ENCODE measurements at regions not wholly inside any gene's neighbourhood (a gene's known extent, or its start where the extent isn't known, plus 50 kb on each side); places are given as distances from the start of the nearest gene placed in this dataset.

- DNase-seq = no peak
Observed at GRCh38 chr13:58830841-58831240, 1199.3 kb downstream of the PCDH17 start.

- DNase-seq = no peak
Observed at GRCh38 chr13:58838615-58839014, 1207.1 kb downstream of the PCDH17 start.

- no peak for DNase-seq
Observed at GRCh38 chr13:58843071-58843470, 1211.5 kb downstream of the PCDH17 start.

GRCh38 chr13:58843567-58843966 is 1212.0 kb downstream of the PCDH17 start:
- DNase-seq = no peak

- no peak for DNase-seq
Observed at GRCh38 chr13:58850161-58850560, 1218.6 kb downstream of the PCDH17 start.

- no peak for DNase-seq
Observed at GRCh38 chr13:58852076-58852475, 1220.5 kb downstream of the PCDH17 start.

- no peak for DNase-seq
Observed at GRCh38 chr13:58855283-58855682, 1223.7 kb downstream of the PCDH17 start.

GRCh38 chr13:58858870-58859371 is 1227.4 kb downstream of the PCDH17 start:
- DNase-seq = no peak

GRCh38 chr13:58865286-58865685 is 1233.7 kb downstream of the PCDH17 start:
- DNase-seq = no peak

GRCh38 chr13:58869566-58869965 is 1238.0 kb downstream of the PCDH17 start:
- no peak for DNase-seq

- no peak for DNase-seq
Observed at GRCh38 chr13:58876473-58876872, 1244.9 kb downstream of the PCDH17 start.

GRCh38 chr13:58879114-58879513 is 1247.6 kb downstream of the PCDH17 start:
- DNase-seq = no peak

GRCh38 chr13:58882516-58882915 is 1251.0 kb downstream of the PCDH17 start:
- no peak for DNase-seq

GRCh38 chr13:58883405-58883804 is 1251.9 kb downstream of the PCDH17 start:
- DNase-seq = no peak

- DNase-seq = no peak
Observed at GRCh38 chr13:58884353-58885209, 1253.0 kb downstream of the PCDH17 start.

- DNase-seq = no peak
Observed at GRCh38 chr13:58889474-58889873, 1257.9 kb downstream of the PCDH17 start.

GRCh38 chr13:58893396-58893795 is 1261.9 kb downstream of the PCDH17 start:
- DNase-seq = no peak

GRCh38 chr13:58906329-58907007 is 1257.3 kb downstream of the DIAPH3 start:
- DNase-seq = no peak

GRCh38 chr13:58907347-58907746 is 1256.4 kb downstream of the DIAPH3 start:
- DNase-seq = no peak

GRCh38 chr13:58908019-58908679 is 1255.6 kb downstream of the DIAPH3 start:
- DNase-seq = no peak

GRCh38 chr13:58919551-58919950 is 1244.2 kb downstream of the DIAPH3 start:
- no peak for DNase-seq

GRCh38 chr13:58921129-58921528 is 1242.6 kb downstream of the DIAPH3 start:
- DNase-seq = no peak

- no peak for DNase-seq
Observed at GRCh38 chr13:58926858-58927257, 1236.9 kb downstream of the DIAPH3 start.

- no peak for DNase-seq
Observed at GRCh38 chr13:58933475-58933874, 1230.3 kb downstream of the DIAPH3 start.
